ENCODE measurements at regions not wholly inside any gene's neighbourhood (a gene's known extent, or its start where the extent isn't known, plus 50 kb on each side); places are given as distances from the start of the nearest gene placed in this dataset.

GRCh38 chr2:16248571-16249105, 308.3 kb downstream of the MYCN start:
- TF ChIP-seq CTCF (IDR thresholded peaks at IDR 0.05) (no peak), POLR2A (IDR thresholded peaks at IDR 0.05) (no peak)
